Hepatocyte (in vitro differentiated cells): ENCODE measurements at regions not wholly inside any gene's neighbourhood (a gene's known extent, or its start where the extent isn't known, plus 50 kb on each side); places are given as distances from the start of the nearest gene placed in this dataset.

Experiments
- EZH2 ChIP-seq: fragments of 200-600 bp; sonication (generic); IDR thresholded peaks from 2 replicates; pipeline ENCODE4 v1.6.1; 2016; ENCODE audit warnings: antibody characterized with exemption, mild to moderate bottlenecking, borderline replicate concordance
- EZH2phosphoT487 ChIP-seq: fragments of 200-600 bp; sonication (generic); IDR thresholded peaks from one replicate; pipeline ENCODE4 v1.6.1; 2018; ENCODE audit warnings: antibody characterized with exemption, mild to moderate bottlenecking, low read depth, moderate library complexity; ENCODE audit not compliant: unreplicated experiment, severe bottlenecking
- TF ChIP-seq, protein P1 (sequence below): fragments of 200-600 bp; sonication (generic); IDR thresholded peaks from 2 replicates; pipeline ENCODE4 v1.5.1; 2016; ENCODE audit warnings: antibody characterized with exemption, mild to moderate bottlenecking; ENCODE audit not compliant: poor library complexity

GRCh38 chr12:84329938-84330337 lies 582.7 kb downstream of the SLC6A15 start:
- TF ChIP-seq, protein P1, sequence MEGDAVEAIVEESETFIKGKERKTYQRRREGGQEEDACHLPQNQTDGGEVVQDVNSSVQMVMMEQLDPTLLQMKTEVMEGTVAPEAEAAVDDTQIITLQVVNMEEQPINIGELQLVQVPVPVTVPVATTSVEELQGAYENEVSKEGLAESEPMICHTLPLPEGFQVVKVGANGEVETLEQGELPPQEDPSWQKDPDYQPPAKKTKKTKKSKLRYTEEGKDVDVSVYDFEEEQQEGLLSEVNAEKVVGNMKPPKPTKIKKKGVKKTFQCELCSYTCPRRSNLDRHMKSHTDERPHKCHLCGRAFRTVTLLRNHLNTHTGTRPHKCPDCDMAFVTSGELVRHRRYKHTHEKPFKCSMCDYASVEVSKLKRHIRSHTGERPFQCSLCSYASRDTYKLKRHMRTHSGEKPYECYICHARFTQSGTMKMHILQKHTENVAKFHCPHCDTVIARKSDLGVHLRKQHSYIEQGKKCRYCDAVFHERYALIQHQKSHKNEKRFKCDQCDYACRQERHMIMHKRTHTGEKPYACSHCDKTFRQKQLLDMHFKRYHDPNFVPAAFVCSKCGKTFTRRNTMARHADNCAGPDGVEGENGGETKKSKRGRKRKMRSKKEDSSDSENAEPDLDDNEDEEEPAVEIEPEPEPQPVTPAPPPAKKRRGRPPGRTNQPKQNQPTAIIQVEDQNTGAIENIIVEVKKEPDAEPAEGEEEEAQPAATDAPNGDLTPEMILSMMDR, result no peak
- no peak for TF ChIP-seq EZH2
- no peak for TF ChIP-seq EZH2phosphoT487
